VCaP (cell line): ENCODE measurements at regions not wholly inside any gene's neighbourhood (a gene's known extent, or its start where the extent isn't known, plus 50 kb on each side); places are given as distances from the start of the nearest gene placed in this dataset.

ENCODE experiments used
- H3K27ac ChIP-seq: fragments of 450-650 bp; 2 replicates; pipeline ENCODE4 v1.5.1; 2017
- TF ChIP-seq, protein P1 (sequence below): fragments of 450-650 bp; conservative IDR thresholded peaks from 2 replicates; pipeline ENCODE4 v1.5.1; 2017; ENCODE audit warnings: mild to moderate bottlenecking, moderate library complexity

DNA sequence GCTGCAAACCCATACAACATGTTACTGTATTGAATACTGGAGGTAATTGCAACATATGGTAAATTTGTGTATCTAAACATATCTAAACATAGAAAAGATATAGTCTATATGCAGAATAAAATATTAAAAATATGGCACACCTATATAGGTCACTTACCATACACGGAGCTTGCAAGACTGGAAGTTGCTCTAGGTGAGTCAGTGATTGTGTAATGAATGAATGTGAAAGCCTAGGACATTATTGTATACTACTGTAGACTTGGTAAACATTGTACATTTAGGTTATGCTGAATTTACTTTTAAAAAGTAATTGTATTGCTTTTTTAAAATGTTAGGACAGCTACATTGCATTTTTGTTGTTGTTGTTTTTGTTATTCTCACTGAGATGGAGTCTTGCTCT is 968.8 kb downstream of the TLE1 start:
- H3K27ac ChIP-seq = no peak overlapping the region
- TF ChIP-seq, protein P1, sequence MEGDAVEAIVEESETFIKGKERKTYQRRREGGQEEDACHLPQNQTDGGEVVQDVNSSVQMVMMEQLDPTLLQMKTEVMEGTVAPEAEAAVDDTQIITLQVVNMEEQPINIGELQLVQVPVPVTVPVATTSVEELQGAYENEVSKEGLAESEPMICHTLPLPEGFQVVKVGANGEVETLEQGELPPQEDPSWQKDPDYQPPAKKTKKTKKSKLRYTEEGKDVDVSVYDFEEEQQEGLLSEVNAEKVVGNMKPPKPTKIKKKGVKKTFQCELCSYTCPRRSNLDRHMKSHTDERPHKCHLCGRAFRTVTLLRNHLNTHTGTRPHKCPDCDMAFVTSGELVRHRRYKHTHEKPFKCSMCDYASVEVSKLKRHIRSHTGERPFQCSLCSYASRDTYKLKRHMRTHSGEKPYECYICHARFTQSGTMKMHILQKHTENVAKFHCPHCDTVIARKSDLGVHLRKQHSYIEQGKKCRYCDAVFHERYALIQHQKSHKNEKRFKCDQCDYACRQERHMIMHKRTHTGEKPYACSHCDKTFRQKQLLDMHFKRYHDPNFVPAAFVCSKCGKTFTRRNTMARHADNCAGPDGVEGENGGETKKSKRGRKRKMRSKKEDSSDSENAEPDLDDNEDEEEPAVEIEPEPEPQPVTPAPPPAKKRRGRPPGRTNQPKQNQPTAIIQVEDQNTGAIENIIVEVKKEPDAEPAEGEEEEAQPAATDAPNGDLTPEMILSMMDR = no peak

DNA sequence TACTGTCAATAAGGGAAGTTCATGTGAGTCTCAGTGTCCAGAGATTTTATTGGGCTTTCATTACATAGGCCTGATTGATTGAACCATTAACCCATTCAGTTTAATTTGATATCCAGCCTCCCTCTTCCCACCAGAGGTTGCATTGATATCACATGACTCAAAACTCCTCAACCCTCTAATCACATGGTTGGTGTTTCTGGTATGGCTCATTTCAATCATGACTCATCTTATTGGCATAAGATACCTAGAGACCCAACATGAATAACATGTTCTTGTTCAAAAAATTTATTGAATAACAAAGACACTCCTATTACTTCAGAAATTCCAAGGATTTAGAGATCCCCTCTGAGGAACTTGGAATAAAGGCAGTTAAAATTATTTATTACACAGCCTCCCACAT is 982.2 kb downstream of the TLE1 start:
- H3K27ac ChIP-seq = no peak overlapping the region
- TF ChIP-seq, protein P1 = no peak

- TF ChIP-seq, protein P1 = no peak
- H3K27ac ChIP-seq = no peak overlapping the region
These were observed 988.3 kb downstream of the TLE1 start for GRCh38 chr9:80701061-80701460.

DNA sequence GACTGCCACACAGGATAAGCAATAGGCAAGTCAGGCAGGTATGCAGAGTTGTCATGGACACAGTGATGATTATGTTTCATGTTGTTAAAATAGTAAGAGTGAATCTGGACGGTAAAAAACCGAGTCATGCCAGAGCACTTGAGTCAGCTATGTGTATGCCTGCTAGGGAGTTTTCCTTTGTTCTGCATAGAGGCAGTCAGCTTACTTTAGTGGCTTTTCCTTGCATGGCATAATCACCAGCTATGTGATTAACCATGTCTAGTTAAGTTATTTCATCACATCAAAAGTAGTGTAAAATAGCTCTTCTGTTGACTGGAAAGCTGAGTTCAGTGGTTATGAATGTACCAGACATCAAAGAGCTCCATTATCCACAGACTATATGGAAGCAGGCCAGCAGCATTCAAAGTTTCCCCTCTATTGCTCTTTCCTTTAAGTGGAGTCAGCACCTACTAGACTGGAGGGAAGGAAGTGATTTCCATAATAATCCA is 989.8 kb downstream of the TLE1 start:
- H3K27ac ChIP-seq = no peak overlapping the region
- TF ChIP-seq, protein P1 = no peak

DNA sequence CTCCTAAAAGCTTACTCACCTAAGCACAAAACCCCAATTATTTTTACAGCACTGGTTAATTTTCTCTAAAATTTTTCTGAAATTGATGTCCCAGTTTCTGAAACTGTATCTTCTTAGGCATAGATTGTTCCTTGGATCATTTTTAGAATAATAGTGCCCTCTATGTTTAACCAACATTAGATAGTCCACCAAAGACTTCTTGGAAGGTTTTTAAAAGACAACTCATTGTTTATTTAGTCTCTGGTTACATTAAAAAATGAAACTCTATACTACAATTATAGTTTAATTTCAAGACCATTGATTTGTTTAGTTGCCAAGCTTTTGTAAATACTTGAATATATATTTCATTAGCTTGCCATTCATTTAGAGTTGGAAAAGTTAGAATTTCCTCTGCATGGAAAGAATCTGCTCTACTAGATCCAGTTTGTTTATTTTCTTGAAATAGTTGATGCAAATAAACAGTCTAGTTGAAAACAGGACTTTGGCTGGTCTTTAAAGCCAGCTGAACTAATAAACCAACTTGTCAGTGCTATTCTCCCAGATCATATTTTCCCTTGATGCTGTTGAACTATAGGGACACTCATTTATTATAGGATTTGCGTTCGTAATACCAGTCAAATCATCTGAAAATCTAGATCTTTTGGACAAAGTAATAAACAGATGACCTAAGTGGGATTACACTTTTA is 990.5 kb downstream of the TLE1 start:
- TF ChIP-seq, protein P1 = no peak
- no peak overlapping the region for H3K27ac ChIP-seq

DNA sequence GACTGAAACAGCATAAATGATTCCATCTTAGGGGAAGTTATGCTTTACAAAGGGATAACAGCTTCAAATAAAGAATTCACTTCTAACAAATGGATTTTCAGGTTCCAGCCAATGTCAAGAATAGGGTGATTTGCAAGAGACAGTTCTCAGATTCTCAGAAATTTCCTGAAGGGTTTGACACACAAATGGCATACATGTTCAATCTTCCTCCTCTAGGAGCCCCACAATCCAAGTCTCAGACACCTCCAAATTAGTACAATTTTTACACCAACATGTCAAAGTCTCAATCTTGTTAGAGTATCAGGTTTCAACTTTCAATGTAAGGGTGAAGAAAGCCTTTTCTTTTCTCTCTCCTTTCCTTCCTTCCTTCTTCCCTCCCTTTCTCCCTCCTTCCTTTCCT is 996.6 kb downstream of the TLE1 start:
- no peak overlapping the region for H3K27ac ChIP-seq
- TF ChIP-seq, protein P1 = no peak

GRCh38 chr9:80691229-80691628 is 998.1 kb downstream of the TLE1 start:
- TF ChIP-seq, protein P1 = no peak
- H3K27ac ChIP-seq = no peak overlapping the region
